HCT116 (cell line): ENCODE measurements at regions not wholly inside any gene's neighbourhood (a gene's known extent, or its start where the extent isn't known, plus 50 kb on each side); places are given as distances from the start of the nearest gene placed in this dataset.

ENCODE experiments used
- ATAC-seq: fragments of 200-7000 bp; cut with Tn5 transposase; 2 replicates; pipeline ENCODE4 v1.9.1; 2020; ENCODE audit warnings: mild to moderate bottlenecking, moderate library complexity
- BruUV-seq: library from RNA; stranded (reverse); fragments of 400-500 nt; replicated peaks from 2 replicates; lab custom pipeline; 2021; lab: Mats Ljungman, UMichigan
- CTCF ChIA-PET: fragments of 300-600 bp; sonication (Branson Sonifier 250); formaldehyde crosslinking; loops from one replicate; lab custom pipeline; 2021; ENCODE audit warnings: antibody characterized with exemption; lab: Charles Lee
- POLR2A ChIA-PET: fragments of 300-600, 350-600 bp; sonication (Branson Sonifier 250); formaldehyde crosslinking; loops from one replicate; lab custom pipeline; 2021; ENCODE audit warnings: antibody characterized with exemption; lab: Charles Lee
- RAD21 ChIA-PET, 2 experiments: fragments of 300-600 bp; sonication (Branson Sonifier 250); formaldehyde crosslinking; loops; one replicate each; lab custom pipeline; 2023; ENCODE audit warnings: low total read pairs in 2 of 2; ENCODE audit not compliant: uncharacterized antibody in 2 of 2, unreplicated experiment in 2 of 2, low non-redundant PET in 1 of 2; lab: Charles Lee
- DNase-seq: peaks from one replicate; pipeline ENCODE4 v3.0.0-alpha.2; 2010; ENCODE audit warnings: low read depth, low spot score
- H2AFZ ChIP-seq: fragments of 200-600 bp; shearing (Covaris generic), sonication (generic); 2 replicates; pipeline ENCODE4 v1.6.1; 2017; ENCODE audit warnings: low read depth, mixed run types, mixed read lengths, antibody characterized with exemption, low read length; ENCODE audit not compliant: poor library complexity, severe bottlenecking
- H3K27ac ChIP-seq: 2 replicates; pipeline ENCODE4 v1.5.1; 2012; ENCODE audit warnings: low read depth, low read length
- H3K27me3 ChIP-seq: fragments of 200-600 bp; sonication (generic); 2 replicates; pipeline ENCODE4 v1.6.1; 2016; ENCODE audit warnings: mixed run types, low read length, mixed read lengths; ENCODE audit not compliant: insufficient read depth
- H3K36me3 ChIP-seq, 2 experiments: fragments of 200-500 bp in 1 of 2; fragments of 200-600 bp in 1 of 2; sonication (Bioruptor generic) in 1 of 2; sonication (generic) in 1 of 2; 2 replicates each; pipeline versions ENCODE4 v1.5.1 to v1.6.1; 2014 to 2016; ENCODE audit warnings: low read length in 2 of 2, inconsistent platforms in 1 of 2, mixed read lengths in 1 of 2, mixed run types in 1 of 2; ENCODE audit not compliant: insufficient read depth in 2 of 2, control insufficient read depth in 1 of 2
- H3K4me1 ChIP-seq, 2 experiments: fragments of 200-600 bp in 1 of 2; sonication (generic) in 1 of 2; 2 replicates each; pipeline versions ENCODE4 v1.5.1 to v1.6.1; 2012 to 2017; ENCODE audit warnings: low read length in 2 of 2, inconsistent platforms in 1 of 2, mild to moderate bottlenecking in 1 of 2, mixed read lengths in 1 of 2, mixed run types in 1 of 2, moderate library complexity in 1 of 2; ENCODE audit not compliant: insufficient read depth in 2 of 2, control insufficient read depth in 1 of 2
- H3K4me2 ChIP-seq: fragments of 200-600 bp; sonication (generic); 2 replicates; pipeline ENCODE4 v1.6.1; 2017; ENCODE audit warnings: mixed run types, low read length, mixed read lengths
- H3K4me3 ChIP-seq, 2 experiments: fragments of 200-600 bp in 1 of 2; sonication (generic) in 1 of 2; replicated peaks in 1 of 2; 2 replicates each; pipeline ENCODE4 v1.5.1; 2011 to 2016; ENCODE audit warnings: low read length in 2 of 2, control low read depth in 1 of 2, low read depth in 1 of 2, mild to moderate bottlenecking in 1 of 2, mixed read lengths in 1 of 2, mixed run types in 1 of 2
- H3K79me2 ChIP-seq: fragments of 200-600 bp; sonication (generic); 2 replicates; pipeline ENCODE4 v1.6.1; 2017; ENCODE audit warnings: mild to moderate bottlenecking, mixed run types, low read length, moderate library complexity, mixed read lengths; ENCODE audit not compliant: insufficient read depth
- H3K9ac ChIP-seq: fragments of 200-600 bp; sonication (generic); 2 replicates; pipeline ENCODE4 v1.6.1; 2016; ENCODE audit warnings: low read length, mixed read lengths
- H3K9me2 ChIP-seq: fragments of 200-600 bp; sonication (generic), shearing (Covaris generic); 2 replicates; pipeline ENCODE4 v1.6.1; 2017; ENCODE audit warnings: mixed run types, mild to moderate bottlenecking, moderate library complexity; ENCODE audit not compliant: insufficient read depth
- H3K9me3 ChIP-seq, 2 experiments: fragments of 200-500 bp in 1 of 2; fragments of 200-600 bp in 1 of 2; sonication (Bioruptor generic) in 1 of 2; sonication (generic) in 1 of 2; 2 replicates each; pipeline ENCODE4 v1.6.1; 2014 to 2017; ENCODE audit warnings: low read length in 2 of 2, mixed read lengths in 2 of 2, inconsistent platforms in 1 of 2, low read depth in 1 of 2, mild to moderate bottlenecking in 1 of 2, mixed run types in 1 of 2, moderate library complexity in 1 of 2; ENCODE audit not compliant: control insufficient read depth in 1 of 2, insufficient read depth in 1 of 2
- H4K20me1 ChIP-seq: fragments of 200-600 bp; sonication (generic), shearing (Covaris generic); 2 replicates; pipeline ENCODE4 v1.6.1; 2017; ENCODE audit warnings: mixed run types, mild to moderate bottlenecking, moderate library complexity; ENCODE audit not compliant: insufficient read depth
- ATF3 ChIP-seq: IDR thresholded peaks from 2 replicates; pipeline ENCODE4 v1.6.1; 2012
- CEBPB ChIP-seq: IDR thresholded peaks from 2 replicates; pipeline ENCODE4 v1.6.1; 2012; ENCODE audit warnings: low read depth
- CTCF ChIP-seq, 3 experiments: fragments of 200-600 bp in 1 of 3; sonication (generic) in 1 of 3; IDR thresholded peaks in 2 of 3; conservative IDR thresholded peaks in 1 of 3; 2 replicates each; pipeline ENCODE4 v1.5.1; 2012 to 2017; ENCODE audit warnings: low read depth in 2 of 3, low read length in 2 of 3, antibody characterized with exemption in 1 of 3, borderline replicate concordance in 1 of 3, control low read depth in 1 of 3, mild to moderate bottlenecking in 1 of 3, mixed read lengths in 1 of 3, mixed run types in 1 of 3, moderate library complexity in 1 of 3; ENCODE audit not compliant: insufficient read depth in 1 of 3
- EZH2 ChIP-seq: fragments of 200-600 bp; sonication (generic); IDR thresholded peaks from 2 replicates; pipeline ENCODE4 v1.6.1; 2017; ENCODE audit warnings: antibody characterized with exemption, mixed run types
- EZH2phosphoT487 ChIP-seq: fragments of 200-600 bp; IDR thresholded peaks from 2 replicates; pipeline ENCODE4 v1.6.1; 2018; ENCODE audit warnings: antibody characterized with exemption, borderline replicate concordance
- FOSL1 ChIP-seq: IDR thresholded peaks from 2 replicates; pipeline ENCODE4 v1.6.1; 2012; ENCODE audit warnings: low read depth
- MAX ChIP-seq: IDR thresholded peaks from 2 replicates; pipeline ENCODE4 v1.6.1; 2012
- POLR2A ChIP-seq: IDR thresholded peaks from 2 replicates; pipeline ENCODE4 v1.7.0; 2011; ENCODE audit warnings: borderline replicate concordance; ENCODE audit not compliant: insufficient read depth, insufficient read length; ENCODE audit errors: extremely low read depth
- POLR2AphosphoS5 ChIP-seq: IDR thresholded peaks from 2 replicates; pipeline ENCODE4 v1.6.1; 2011; ENCODE audit warnings: mild to moderate bottlenecking, low read depth, low read length, moderate library complexity
- RAD21 ChIP-seq: IDR thresholded peaks from 2 replicates; pipeline ENCODE4 v1.6.1; 2012; ENCODE audit warnings: low read depth, mild to moderate bottlenecking
- REST ChIP-seq: IDR thresholded peaks from 2 replicates; pipeline ENCODE4 v1.6.1; 2012; ENCODE audit warnings: low read depth
- SIN3A ChIP-seq: IDR thresholded peaks from 2 replicates; pipeline ENCODE4 v1.6.1; 2012; ENCODE audit warnings: low read depth
- SP1 ChIP-seq: IDR thresholded peaks from 2 replicates; pipeline ENCODE4 v1.6.1; 2012; ENCODE audit warnings: low read depth
- SRF ChIP-seq: IDR thresholded peaks from 2 replicates; pipeline ENCODE4 v1.6.1; 2012; ENCODE audit warnings: low read depth
- TCF7L2 ChIP-seq: IDR thresholded peaks from 2 replicates; pipeline ENCODE4 v1.7.0; 2011; ENCODE audit warnings: borderline replicate concordance, inconsistent platforms; ENCODE audit not compliant: insufficient read depth, insufficient read length; ENCODE audit errors: extremely low read depth
- YY1 ChIP-seq: IDR thresholded peaks from 2 replicates; pipeline ENCODE4 v1.6.1; 2011; ENCODE audit warnings: low read length, low read depth, moderate library complexity, mild to moderate bottlenecking; ENCODE audit not compliant: insufficient replicate concordance; ENCODE audit errors: extremely low read depth
- ZBTB33 ChIP-seq: IDR thresholded peaks from 2 replicates; pipeline ENCODE4 v1.6.1; 2011; ENCODE audit warnings: mild to moderate bottlenecking, low read length, moderate library complexity; ENCODE audit not compliant: insufficient replicate concordance; ENCODE audit errors: extremely low read depth
- ZFX ChIP-seq: fragments of 450-650 bp; IDR thresholded peaks from 2 replicates; pipeline ENCODE4 v1.6.1; 2017
- ZNF274 ChIP-seq: fragments of 200-500 bp; sonication (Bioruptor generic); IDR thresholded peaks from 2 replicates; pipeline ENCODE4 v1.6.1; 2014; ENCODE audit warnings: mild to moderate bottlenecking, low read depth, low read length, inconsistent platforms
- intact Hi-C: fragments of 100-400 bp; cut with micrococcal nuclease; formaldehyde crosslinking; loops from 2 replicates; pipeline ENCODE4 v1.10.0; 2022

- BruUV-seq = no TSS peak
- ChIA-PET CTCF (no interaction called here), POLR2A (no interaction called here), RAD21 (no interaction called here)
- H3K9ac ChIP-seq = no peak overlapping the region
- H2AFZ ChIP-seq = no peak overlapping the region
- H3K9me2 ChIP-seq = no peaks in the 10 kb centered on the region
- no peak overlapping the region for H3K27ac ChIP-seq
- peaks cover 0 to 11% of the 10 kb centered on the region in 2 experiments; a peak in 1 of 4 replicates for H3K4me1 ChIP-seq
- no peaks in the 10 kb centered on the region for H3K36me3 ChIP-seq
- no peak for ATAC-seq
- intact Hi-C loops = no loop called here
- DNase-seq = no peak
- H3K27me3 ChIP-seq = no peaks in the 10 kb centered on the region
- H4K20me1 ChIP-seq = no peaks in the 10 kb centered on the region
- H3K79me2 ChIP-seq = no peaks in the 10 kb centered on the region
- H3K4me2 ChIP-seq = no peak overlapping the region
- no peak overlapping the region for H3K4me3 ChIP-seq
- no peak for TF ChIP-seq MAX
- no peak for TF ChIP-seq EZH2phosphoT487
- no peak for TF ChIP-seq ZNF274
- no peak for TF ChIP-seq YY1
- TF ChIP-seq SP1 = no peak
- TF ChIP-seq SRF = no peak
- no peak for TF ChIP-seq POLR2AphosphoS5
- no peak for TF ChIP-seq ZBTB33
- TF ChIP-seq FOSL1 = no peak
- no peak for TF ChIP-seq ATF3
- TF ChIP-seq TCF7L2 = no peak
- TF ChIP-seq CEBPB = no peak
- no peak for TF ChIP-seq POLR2A
- no peak for TF ChIP-seq REST
- TF ChIP-seq ZFX = no peak
- no peak for TF ChIP-seq SIN3A
- no peak for TF ChIP-seq EZH2
- TF ChIP-seq RAD21 = no peak
- no peak for TF ChIP-seq CTCF (IDR thresholded peaks at IDR 0.05 in 2 of 3, conservative IDR thresholded peaks at IDR 0.05 in 1 of 3; ENCODE audit: borderline replicate concordance in 1 of 3, insufficient read depth in 1 of 3, low read depth in 2 of 3, low read length in 2 of 3)
- H3K9me3 ChIP-seq = no peaks in the 10 kb centered on the region
These were observed 294.2 kb upstream of the THBS1 start for GRCh38 chr15:39286706-39287105.
